HG03460 (cell line): ENCODE measurements at regions not wholly inside any gene's neighbourhood (a gene's known extent, or its start where the extent isn't known, plus 50 kb on each side); places are given as distances from the start of the nearest gene placed in this dataset.

Source experiments
- ATAC-seq: cut with Tn5 transposase; IDR thresholded peaks from one replicate; pipeline ENCODE4 v1.9.1; 2021; ENCODE audit not compliant: unreplicated experiment

GRCh38 chr2:18797133-18797845, 207.9 kb upstream of the NT5C1B start:
- no peak for ATAC-seq

GRCh38 chr2:18795906-18796305, 206.5 kb upstream of the NT5C1B start:
- ATAC-seq, result no peak

- ATAC-seq, result no peak
Observed at GRCh38 chr2:18792684-18793083, 203.3 kb upstream of the NT5C1B start.

- ATAC-seq, result no peak
Observed at GRCh38 chr2:18792226-18792629, 202.9 kb upstream of the NT5C1B start.

- no peak for ATAC-seq
Observed at GRCh38 chr2:18791172-18791797, 201.9 kb upstream of the NT5C1B start.

- no peak for ATAC-seq
Observed at GRCh38 chr2:18790509-18791171, 201.3 kb upstream of the NT5C1B start.

- ATAC-seq, result no peak
Observed at GRCh38 chr2:18788592-18788991, 199.2 kb upstream of the NT5C1B start.

- ATAC-seq, result no peak
Observed at GRCh38 chr2:18787726-18788125, 198.4 kb upstream of the NT5C1B start.

GRCh38 chr2:18784245-18784644, 194.9 kb upstream of the NT5C1B start:
- ATAC-seq, result no peak

GRCh38 chr2:18781541-18782280, 192.3 kb upstream of the NT5C1B start:
- no peak for ATAC-seq

- ATAC-seq, result no peak
Observed at GRCh38 chr2:18777250-18777812, 188.0 kb upstream of the NT5C1B start.

- no peak for ATAC-seq
Observed at GRCh38 chr2:18771212-18771611, 181.8 kb upstream of the NT5C1B start.

- ATAC-seq, result no peak
Observed at GRCh38 chr2:18763338-18763737, 174.0 kb upstream of the NT5C1B start.

- no peak for ATAC-seq
Observed at GRCh38 chr2:18762667-18763066, 173.3 kb upstream of the NT5C1B start.

- no peak for ATAC-seq
Observed at GRCh38 chr2:18754286-18754685, 164.9 kb upstream of the NT5C1B start.

- ATAC-seq, result no peak
Observed at GRCh38 chr2:18753722-18754121, 164.4 kb upstream of the NT5C1B start.

- ATAC-seq, result no peak
Observed at GRCh38 chr2:18752667-18753422, 163.5 kb upstream of the NT5C1B start.

- no peak for ATAC-seq
Observed at GRCh38 chr2:18752022-18752493, 162.7 kb upstream of the NT5C1B start.

GRCh38 chr2:18750672-18751554, 161.5 kb upstream of the NT5C1B start:
- no peak for ATAC-seq
